Activated CD4-positive, alpha-beta T cell treated with anti-CD3 and anti-CD28 coated beads, Interleukin-2, amount 10 ng/mL, durations not matched to agents 7 days and 5 days (primary cell): ENCODE measurements at regions not wholly inside any gene's neighbourhood (a gene's known extent, or its start where the extent isn't known, plus 50 kb on each side); places are given as distances from the start of the nearest gene placed in this dataset.

ENCODE experiments used
- CTCF ChIA-PET: fragments of 350-600 bp; sonication (Branson Sonifier 250); formaldehyde crosslinking; loops from one replicate; lab custom pipeline; 2021; ENCODE audit warnings: antibody characterized with exemption; lab: Charles Lee
- POLR2A ChIA-PET: fragments of 350-600 bp; sonication (Branson Sonifier 250); formaldehyde crosslinking; loops from one replicate; lab custom pipeline; 2021; ENCODE audit warnings: antibody characterized with exemption; lab: Charles Lee
- DNase-seq: peaks from one replicate; pipeline ENCODE4 v3.0.0-alpha.2; 2020
- H3K27ac Mint-ChIP-seq: one replicate; pipeline ENCODE4 v1.8.0; 2021; ENCODE audit warnings: mild to moderate bottlenecking, moderate library complexity, mixed read lengths
- H3K27me3 Mint-ChIP-seq: one replicate; pipeline ENCODE4 v1.8.0; 2021; ENCODE audit warnings: mixed read lengths
- H3K36me3 Mint-ChIP-seq: one replicate; pipeline ENCODE4 v1.8.0; 2021; ENCODE audit warnings: low read depth, mixed read lengths
- H3K4me1 Mint-ChIP-seq: one replicate; pipeline ENCODE4 v1.8.0; 2021; ENCODE audit warnings: mixed read lengths
- H3K4me3 Mint-ChIP-seq: one replicate; pipeline ENCODE4 v1.8.0; 2021; ENCODE audit warnings: mild to moderate bottlenecking, moderate library complexity, mixed read lengths
- H3K9me3 Mint-ChIP-seq: one replicate; pipeline ENCODE4 v1.8.0; 2021; ENCODE audit warnings: mixed read lengths

GRCh38 chr16:8103649-8104289, 486.5 kb downstream of the TMEM114 start:
- DNase-seq, result no peak
- Mint-ChIP-seq H3K36me3 (no peaks in the 10 kb centered on the region), H3K4me1 (no peaks in the 10 kb centered on the region), H3K27ac (no peak overlapping the region), H3K27me3 (no peaks in the 10 kb centered on the region), H3K9me3 (peaks cover 24% of the 10 kb centered on the region), H3K4me3 (no peak overlapping the region)
- ChIA-PET POLR2A (no interaction called here), CTCF (no interaction called here)

- no peak overlapping the region for H3K4me3 Mint-ChIP-seq
- no peaks in the 10 kb centered on the region for H3K36me3 Mint-ChIP-seq
- no peak overlapping the region for H3K27ac Mint-ChIP-seq
- no peaks in the 10 kb centered on the region for H3K4me1 Mint-ChIP-seq
- peaks cover 21% of the 10 kb centered on the region for H3K9me3 Mint-ChIP-seq
- ChIA-PET POLR2A (no interaction called here), CTCF (no interaction called here)
- H3K27me3 Mint-ChIP-seq, result no peaks in the 10 kb centered on the region
- no peak for DNase-seq
Observed at GRCh38 chr16:8099586-8099985, 490.7 kb downstream of the TMEM114 start.

- Mint-ChIP-seq H3K4me3 (no peak overlapping the region), H3K27ac (no peak overlapping the region), H3K36me3 (no peaks in the 10 kb centered on the region), H3K27me3 (no peaks in the 10 kb centered on the region), H3K9me3 (peaks cover 21% of the 10 kb centered on the region), H3K4me1 (no peaks in the 10 kb centered on the region)
- ChIA-PET CTCF (no interaction called here), POLR2A (no interaction called here)
- no peak for DNase-seq
Observed at GRCh38 chr16:8098947-8099512, 491.3 kb downstream of the TMEM114 start.

GRCh38 chr16:8096211-8096610, 494.1 kb downstream of the TMEM114 start:
- Mint-ChIP-seq H3K36me3 (no peaks in the 10 kb centered on the region), H3K9me3 (peaks cover 17% of the 10 kb centered on the region), H3K27me3 (no peaks in the 10 kb centered on the region), H3K4me1 (no peaks in the 10 kb centered on the region), H3K4me3 (no peak overlapping the region), H3K27ac (no peak overlapping the region)
- ChIA-PET POLR2A (no interaction called here), CTCF (no interaction called here)
- DNase-seq, result no peak

GRCh38 chr16:8094696-8095095, 495.6 kb downstream of the TMEM114 start:
- Mint-ChIP-seq H3K4me1 (no peaks in the 10 kb centered on the region), H3K36me3 (no peaks in the 10 kb centered on the region), H3K9me3 (peaks cover 12% of the 10 kb centered on the region), H3K27ac (no peak overlapping the region), H3K27me3 (no peaks in the 10 kb centered on the region), H3K4me3 (no peak overlapping the region)
- no peak for DNase-seq
- ChIA-PET POLR2A (no interaction called here), CTCF (no interaction called here)

GRCh38 chr16:8088820-8089338, 501.4 kb downstream of the TMEM114 start:
- H3K27me3 Mint-ChIP-seq, result no peaks in the 10 kb centered on the region
- peaks cover 4% of the 10 kb centered on the region for H3K9me3 Mint-ChIP-seq
- no peak overlapping the region for H3K4me3 Mint-ChIP-seq
- POLR2A ChIA-PET, result no interaction called here
- no peaks in the 10 kb centered on the region for H3K4me1 Mint-ChIP-seq
- no peak overlapping the region for H3K27ac Mint-ChIP-seq
- DNase-seq, result no peak
- H3K36me3 Mint-ChIP-seq, result no peaks in the 10 kb centered on the region
- CTCF ChIA-PET, result no interaction called here

GRCh38 chr16:8087597-8088289, 502.6 kb downstream of the TMEM114 start:
- Mint-ChIP-seq H3K4me3 (no peak overlapping the region), H3K27ac (no peak overlapping the region), H3K9me3 (peaks cover 4% of the 10 kb centered on the region), H3K27me3 (no peaks in the 10 kb centered on the region), H3K36me3 (no peaks in the 10 kb centered on the region), H3K4me1 (no peaks in the 10 kb centered on the region)
- CTCF ChIA-PET, result interaction anchor here (0.6 kb wide), 1 partner anchor 280 kb away, joined by 3 read pairs; no protein-coding TSS in a partner anchor
- DNase-seq, result no peak
- POLR2A ChIA-PET, result no interaction called here

- Mint-ChIP-seq H3K27me3 (no peaks in the 10 kb centered on the region), H3K9me3 (peaks cover 4% of the 10 kb centered on the region), H3K36me3 (no peaks in the 10 kb centered on the region), H3K4me1 (no peaks in the 10 kb centered on the region), H3K4me3 (no peak overlapping the region), H3K27ac (no peak overlapping the region)
- DNase-seq, result no peak
- CTCF ChIA-PET, result interaction anchor here (0.6 kb wide), 1 partner anchor 281 kb away, joined by 3 read pairs; no protein-coding TSS in a partner anchor
- POLR2A ChIA-PET, result no interaction called here
Observed at GRCh38 chr16:8087146-8087545, 503.2 kb downstream of the TMEM114 start.

GRCh38 chr16:8084882-8085281, 505.4 kb downstream of the TMEM114 start:
- Mint-ChIP-seq H3K9me3 (peaks cover 9% of the 10 kb centered on the region), H3K36me3 (no peaks in the 10 kb centered on the region), H3K4me3 (no peak overlapping the region), H3K27ac (no peak overlapping the region), H3K27me3 (no peaks in the 10 kb centered on the region), H3K4me1 (no peaks in the 10 kb centered on the region)
- ChIA-PET POLR2A (no interaction called here), CTCF (no interaction called here)
- no peak for DNase-seq

GRCh38 chr16:8084302-8084701, 506.0 kb downstream of the TMEM114 start:
- H3K27ac Mint-ChIP-seq, result no peak overlapping the region
- no peaks in the 10 kb centered on the region for H3K36me3 Mint-ChIP-seq
- H3K4me1 Mint-ChIP-seq, result no peaks in the 10 kb centered on the region
- H3K27me3 Mint-ChIP-seq, result no peaks in the 10 kb centered on the region
- ChIA-PET CTCF (no interaction called here), POLR2A (no interaction called here)
- no peak overlapping the region for H3K4me3 Mint-ChIP-seq
- no peak for DNase-seq
- H3K9me3 Mint-ChIP-seq, result peaks cover 8% of the 10 kb centered on the region

- Mint-ChIP-seq H3K27me3 (no peaks in the 10 kb centered on the region), H3K36me3 (no peaks in the 10 kb centered on the region), H3K9me3 (peaks cover 10% of the 10 kb centered on the region), H3K4me3 (no peak overlapping the region), H3K4me1 (no peaks in the 10 kb centered on the region), H3K27ac (no peak overlapping the region)
- CTCF ChIA-PET, result interaction anchor here (0.6 kb wide), 1 partner anchor 689 kb away, joined by 3 read pairs; no protein-coding TSS in a partner anchor
- POLR2A ChIA-PET, result interaction anchor here (0.7 kb wide), 1 partner anchor 1730 kb away, joined by 3 read pairs; no protein-coding TSS in a partner anchor
- DNase-seq, result no peak
Observed at GRCh38 chr16:8083560-8083959, 506.8 kb downstream of the TMEM114 start.

- Mint-ChIP-seq H3K36me3 (no peaks in the 10 kb centered on the region), H3K27ac (no peak overlapping the region), H3K27me3 (no peaks in the 10 kb centered on the region), H3K4me1 (no peaks in the 10 kb centered on the region), H3K9me3 (peaks cover 10% of the 10 kb centered on the region), H3K4me3 (no peak overlapping the region)
- DNase-seq, result no peak
- ChIA-PET POLR2A (no interaction called here), CTCF (no interaction called here)
Observed at GRCh38 chr16:8080817-8081216, 509.5 kb downstream of the TMEM114 start.

- Mint-ChIP-seq H3K4me1 (no peaks in the 10 kb centered on the region), H3K36me3 (no peaks in the 10 kb centered on the region), H3K27me3 (no peaks in the 10 kb centered on the region), H3K9me3 (peaks cover 12% of the 10 kb centered on the region), H3K4me3 (no peak overlapping the region), H3K27ac (no peak overlapping the region)
- no peak for DNase-seq
- POLR2A ChIA-PET, result no interaction called here
- CTCF ChIA-PET, result no interaction called here
Observed at GRCh38 chr16:8075271-8075670, 515.0 kb downstream of the TMEM114 start.
